OCI-LY3 (cell line): ENCODE measurements at regions not wholly inside any gene's neighbourhood (a gene's known extent, or its start where the extent isn't known, plus 50 kb on each side); places are given as distances from the start of the nearest gene placed in this dataset.

Experiments
- H2AFZ ChIP-seq: fragments of 200-600, 300-600 bp; shearing (Covaris generic); 2 replicates; pipeline ENCODE4 v1.6.0; 2014; ENCODE audit warnings: antibody characterized with exemption, low read depth, low read length
- H3K27ac ChIP-seq: fragments of 200-600, 300-600 bp; sonication (generic); 2 replicates; pipeline ENCODE4 v1.5.1; 2014; ENCODE audit warnings: mild to moderate bottlenecking, low read length, moderate library complexity, mixed read lengths
- H3K27me3 ChIP-seq: fragments of 200-600, 300-600 bp; sonication (generic); 2 replicates; pipeline ENCODE4 v1.6.1; 2014; ENCODE audit warnings: low read depth, low read length, mixed read lengths
- H3K36me3 ChIP-seq: fragments of 200-600, 300-600 bp; sonication (generic); replicated peaks from 2 replicates; pipeline ENCODE3; 2014; ENCODE audit warnings: low read depth, low read length, mixed read lengths
- H3K4me1 ChIP-seq: fragments of 300-600, 200-600 bp; sonication (generic); 2 replicates; pipeline ENCODE4 v1.6.1; 2014; ENCODE audit warnings: low read length, mixed read lengths
- H3K4me2 ChIP-seq: fragments of 200-600, 300-600 bp; sonication (generic); 2 replicates; pipeline ENCODE4 v1.6.1; 2014; ENCODE audit warnings: low read length, mixed read lengths
- H3K4me3 ChIP-seq: fragments of 300-600, 200-600 bp; sonication (generic); 2 replicates; pipeline ENCODE4 v1.5.1; 2014; ENCODE audit warnings: antibody characterized with exemption, mild to moderate bottlenecking, low read length, moderate library complexity
- H3K79me2 ChIP-seq: fragments of 300-600, 200-600 bp; shearing (Covaris generic); 2 replicates; pipeline ENCODE4 v1.6.1; 2014; ENCODE audit warnings: mild to moderate bottlenecking, low read length, mixed read lengths
- H3K9ac ChIP-seq: fragments of 300-600, 200-600 bp; shearing (Covaris generic); 2 replicates; pipeline ENCODE4 v1.6.0; 2014; ENCODE audit warnings: mild to moderate bottlenecking, low read length, moderate library complexity
- H3K9me3 ChIP-seq: fragments of 200-600, 300-600 bp; shearing (Covaris generic); 2 replicates; pipeline ENCODE4 v1.6.1; 2014; ENCODE audit warnings: low read length, mixed read lengths; ENCODE audit not compliant: insufficient read depth
- H4K20me1 ChIP-seq: fragments of 200-600, 300-600 bp; sonication (generic); 2 replicates; pipeline ENCODE4 v1.6.1; 2016; ENCODE audit warnings: low read length, mixed read lengths; ENCODE audit not compliant: insufficient read depth
- CTCF ChIP-seq: fragments of 200-600, 300-600 bp; sonication (generic); IDR thresholded peaks from 2 replicates; pipeline ENCODE4 v1.5.1; 2014; ENCODE audit warnings: antibody characterized with exemption, low read length, low read depth
- EZH2phosphoT487 ChIP-seq: fragments of 200-600 bp; shearing (Covaris generic); IDR thresholded peaks from 2 replicates; pipeline ENCODE4 v1.6.1; 2018; ENCODE audit warnings: antibody characterized with exemption, mixed run types, low read depth

- Histone ChIP-seq H3K79me2 (no peaks in the 10 kb centered on the region), H3K4me3 (no peak overlapping the region), H3K9ac (no peak overlapping the region), H3K36me3 (no peaks in the 10 kb centered on the region), H3K27me3 (no peaks in the 10 kb centered on the region), H2AFZ (no peak overlapping the region), H3K4me1 (no peaks in the 10 kb centered on the region), H3K9me3 (no peaks in the 10 kb centered on the region), H3K4me2 (no peak overlapping the region), H4K20me1 (no peaks in the 10 kb centered on the region), H3K27ac (no peak overlapping the region)
- TF ChIP-seq CTCF (no peak), EZH2phosphoT487 (no peak)
These were observed 221.1 kb upstream of the ATP5MC3 start for GRCh38 chr2:175402571-175402970.

GRCh38 chr2:175401956-175402469, 220.5 kb upstream of the ATP5MC3 start:
- TF ChIP-seq CTCF = no peak
- no peak for TF ChIP-seq EZH2phosphoT487
- no peaks in the 10 kb centered on the region for H3K27me3 ChIP-seq
- no peaks in the 10 kb centered on the region for H3K79me2 ChIP-seq

GRCh38 chr2:175400975-175401374, 219.5 kb upstream of the ATP5MC3 start:
- Histone ChIP-seq H3K36me3 (no peaks in the 10 kb centered on the region), H3K79me2 (no peaks in the 10 kb centered on the region), H3K4me2 (no peak overlapping the region), H3K9ac (no peak overlapping the region), H2AFZ (no peak overlapping the region), H3K4me1 (no peaks in the 10 kb centered on the region), H3K27me3 (no peaks in the 10 kb centered on the region), H4K20me1 (no peaks in the 10 kb centered on the region), H3K4me3 (no peak overlapping the region), H3K27ac (no peak overlapping the region), H3K9me3 (no peaks in the 10 kb centered on the region)
- TF ChIP-seq EZH2phosphoT487 (no peak), CTCF (no peak)

More at GRCh38 chr2:175401956-175402469, 220.5 kb upstream of the ATP5MC3 start:
- Histone ChIP-seq H3K4me1 (no peaks in the 10 kb centered on the region), H4K20me1 (no peaks in the 10 kb centered on the region), H3K36me3 (no peaks in the 10 kb centered on the region), H3K4me2 (no peak overlapping the region), H3K9me3 (no peaks in the 10 kb centered on the region), H3K4me3 (no peak overlapping the region), H3K9ac (no peak overlapping the region), H2AFZ (no peak overlapping the region), H3K27ac (no peak overlapping the region)

GRCh38 chr2:175399326-175399725, 217.8 kb upstream of the ATP5MC3 start:
- no peak overlapping the region for H3K9ac ChIP-seq
- H3K79me2 ChIP-seq = no peaks in the 10 kb centered on the region
- H3K27ac ChIP-seq = no peak overlapping the region
- H3K4me2 ChIP-seq = no peak overlapping the region
- TF ChIP-seq EZH2phosphoT487 (no peak), CTCF (no peak)
- no peaks in the 10 kb centered on the region for H3K9me3 ChIP-seq
- H3K27me3 ChIP-seq = no peaks in the 10 kb centered on the region
- H3K4me1 ChIP-seq = no peaks in the 10 kb centered on the region
- H4K20me1 ChIP-seq = no peaks in the 10 kb centered on the region
- no peaks in the 10 kb centered on the region for H3K36me3 ChIP-seq
- H2AFZ ChIP-seq = no peak overlapping the region
- H3K4me3 ChIP-seq = no peak overlapping the region
